ENCODE measurements at regions not wholly inside any gene's neighbourhood (a gene's known extent, or its start where the extent isn't known, plus 50 kb on each side); places are given as distances from the start of the nearest gene placed in this dataset.
"Not testable (repeated sequence)": the region's sequence is repeated elsewhere in the genome, so short reads cannot be mapped to it uniquely, and the experiment has no call there.

- DNase-seq (ENCODE audit: low spot score): not testable (repeated sequence)
These were observed 52.8 kb downstream of the FOXD4L6 start for GRCh38 chr9:41075671-41076070.

- DNase-seq (ENCODE audit: low spot score): not testable (repeated sequence)
These were observed 54.0 kb downstream of the FOXD4L6 start for GRCh38 chr9:41074356-41074942.

GRCh38 chr9:41073471-41074243, 54.8 kb downstream of the FOXD4L6 start:
- not testable (repeated sequence) for DNase-seq (ENCODE audit: low spot score)

- not testable (repeated sequence) for DNase-seq (ENCODE audit: low spot score)
These were observed 64.2 kb downstream of the FOXD4L6 start for GRCh38 chr9:41064125-41064795.

GRCh38 chr9:41063243-41063642, 65.2 kb downstream of the FOXD4L6 start:
- DNase-seq (ENCODE audit: low spot score): not testable (repeated sequence)

GRCh38 chr9:41059603-41060002, 68.9 kb downstream of the FOXD4L6 start:
- DNase-seq (ENCODE audit: low spot score): not testable (repeated sequence)

- not testable (repeated sequence) for DNase-seq (ENCODE audit: low spot score)
These were observed 74.7 kb downstream of the FOXD4L6 start for GRCh38 chr9:41053666-41054363.

- DNase-seq (ENCODE audit: low spot score): not testable (repeated sequence)
These were observed 79.8 kb downstream of the FOXD4L6 start for GRCh38 chr9:41048672-41049071.

- not testable (repeated sequence) for DNase-seq (ENCODE audit: low spot score)
These were observed 80.7 kb downstream of the FOXD4L6 start for GRCh38 chr9:41047792-41048191.

GRCh38 chr9:41044930-41045329, 83.6 kb downstream of the FOXD4L6 start:
- DNase-seq (ENCODE audit: low spot score): not testable (repeated sequence)

GRCh38 chr9:41043433-41043832, 85.0 kb downstream of the FOXD4L6 start:
- not testable (repeated sequence) for DNase-seq (ENCODE audit: low spot score)

GRCh38 chr9:41042111-41042510, 86.4 kb downstream of the FOXD4L6 start:
- not testable (repeated sequence) for DNase-seq (ENCODE audit: low spot score)

GRCh38 chr9:41040705-41041342, 87.7 kb downstream of the FOXD4L6 start:
- not testable (repeated sequence) for DNase-seq (ENCODE audit: low spot score)

GRCh38 chr9:41035276-41035675, 93.2 kb downstream of the FOXD4L6 start:
- DNase-seq (ENCODE audit: low spot score): not testable (repeated sequence)

GRCh38 chr9:41034699-41035197, 93.7 kb downstream of the FOXD4L6 start:
- not testable (repeated sequence) for DNase-seq (ENCODE audit: low spot score)

GRCh38 chr9:41033877-41034276, 94.6 kb downstream of the FOXD4L6 start:
- not testable (repeated sequence) for DNase-seq (ENCODE audit: low spot score)

- DNase-seq (ENCODE audit: low spot score): not testable (repeated sequence)
These were observed 95.1 kb downstream of the FOXD4L6 start for GRCh38 chr9:41033360-41033759.

- DNase-seq (ENCODE audit: low spot score): not testable (repeated sequence)
These were observed 101.4 kb downstream of the FOXD4L6 start for GRCh38 chr9:41026912-41027676.

- DNase-seq (ENCODE audit: low spot score): not testable (repeated sequence)
These were observed 106.1 kb downstream of the FOXD4L6 start for GRCh38 chr9:41022365-41022764.

GRCh38 chr9:41019858-41020562, 108.5 kb downstream of the FOXD4L6 start:
- DNase-seq (ENCODE audit: low spot score): not testable (repeated sequence)
